Glutamatergic neuron (in vitro differentiated cells): ENCODE measurements at regions not wholly inside any gene's neighbourhood (a gene's known extent, or its start where the extent isn't known, plus 50 kb on each side); places are given as distances from the start of the nearest gene placed in this dataset.

ENCODE experiments used
- DNase-seq: peaks from one replicate; pipeline ENCODE4 v3.0.0; 2022
- H3K27ac Mint-ChIP-seq: one replicate; pipeline ENCODE4 v1.8.0; 2020; ENCODE audit warnings: mild to moderate bottlenecking, mixed read lengths, inconsistent platforms; ENCODE audit not compliant: unreplicated experiment
- H3K27me3 Mint-ChIP-seq: one replicate; pipeline ENCODE4 v1.8.0; 2020; ENCODE audit warnings: mild to moderate bottlenecking, moderate library complexity, mixed read lengths, inconsistent platforms; ENCODE audit not compliant: unreplicated experiment
- H3K36me3 Mint-ChIP-seq: one replicate; pipeline ENCODE4 v1.8.0; 2020; ENCODE audit warnings: mild to moderate bottlenecking, mixed read lengths, inconsistent platforms; ENCODE audit not compliant: unreplicated experiment
- H3K4me1 Mint-ChIP-seq: one replicate; pipeline ENCODE4 v1.8.0; 2020; ENCODE audit warnings: mild to moderate bottlenecking, low read depth, mixed read lengths, inconsistent platforms; ENCODE audit not compliant: unreplicated experiment
- H3K4me3 Mint-ChIP-seq: one replicate; pipeline ENCODE4 v1.8.0; 2020; ENCODE audit warnings: mild to moderate bottlenecking, mixed read lengths, inconsistent platforms; ENCODE audit not compliant: unreplicated experiment
- H3K9me3 Mint-ChIP-seq: one replicate; pipeline ENCODE4 v1.8.0; 2020; ENCODE audit warnings: mild to moderate bottlenecking, moderate library complexity, mixed read lengths, inconsistent platforms; ENCODE audit not compliant: unreplicated experiment
- CTCF ChIP-seq: fragments of 200-600 bp; sonication (generic); IDR thresholded peaks from one replicate; pipeline ENCODE4 v1.5.0; 2021; ENCODE audit not compliant: partially characterized antibody, unreplicated experiment

- no peaks in the 10 kb centered on the region for H3K9me3 Mint-ChIP-seq
Measured at GRCh38 chr1:232293361-232293760, 336.6 kb downstream of the SIPA1L2 start.

GRCh38 chr1:232292818-232293217, 337.1 kb downstream of the SIPA1L2 start:
- no peaks in the 10 kb centered on the region for H3K36me3 Mint-ChIP-seq
- no peaks in the 10 kb centered on the region for H3K4me1 Mint-ChIP-seq
- H3K4me3 Mint-ChIP-seq = no peak overlapping the region
- peaks cover under 1% of the 10 kb centered on the region for H3K9me3 Mint-ChIP-seq
- TF ChIP-seq CTCF = no peak
- no peak for DNase-seq
- H3K27ac Mint-ChIP-seq = no peak overlapping the region
- no peaks in the 10 kb centered on the region for H3K27me3 Mint-ChIP-seq

More at GRCh38 chr1:232293361-232293760, 336.6 kb downstream of the SIPA1L2 start:
- Mint-ChIP-seq H3K4me3 (no peak overlapping the region), H3K27ac (no peak overlapping the region), H3K4me1 (no peaks in the 10 kb centered on the region), H3K36me3 (no peaks in the 10 kb centered on the region), H3K27me3 (no peaks in the 10 kb centered on the region)
- no peak for TF ChIP-seq CTCF
- DNase-seq = no peak

- Mint-ChIP-seq H3K36me3 (no peaks in the 10 kb centered on the region), H3K27me3 (no peaks in the 10 kb centered on the region), H3K4me1 (no peaks in the 10 kb centered on the region), H3K27ac (no peak overlapping the region), H3K9me3 (peaks cover 3% of the 10 kb centered on the region), H3K4me3 (no peak overlapping the region)
- DNase-seq = no peak
- TF ChIP-seq CTCF = no peak
Measured at GRCh38 chr1:232292239-232292638, 337.7 kb downstream of the SIPA1L2 start.

GRCh38 chr1:232291681-232292080, 338.3 kb downstream of the SIPA1L2 start:
- H3K4me1 Mint-ChIP-seq = no peaks in the 10 kb centered on the region
- TF ChIP-seq CTCF = no peak
- H3K4me3 Mint-ChIP-seq = no peak overlapping the region
- H3K9me3 Mint-ChIP-seq = peaks cover 3% of the 10 kb centered on the region
- no peak for DNase-seq
- no peaks in the 10 kb centered on the region for H3K36me3 Mint-ChIP-seq
- no peak overlapping the region for H3K27ac Mint-ChIP-seq
- no peaks in the 10 kb centered on the region for H3K27me3 Mint-ChIP-seq

GRCh38 chr1:232291261-232291660, 338.7 kb downstream of the SIPA1L2 start:
- no peak for TF ChIP-seq CTCF
- Mint-ChIP-seq H3K9me3 (peaks cover 3% of the 10 kb centered on the region), H3K4me3 (no peak overlapping the region), H3K27ac (no peak overlapping the region), H3K36me3 (no peaks in the 10 kb centered on the region), H3K4me1 (no peaks in the 10 kb centered on the region), H3K27me3 (no peaks in the 10 kb centered on the region)
- no peak for DNase-seq
